ENCODE measurements at regions not wholly inside any gene's neighbourhood (a gene's known extent, or its start where the extent isn't known, plus 50 kb on each side); places are given as distances from the start of the nearest gene placed in this dataset.

DNA sequence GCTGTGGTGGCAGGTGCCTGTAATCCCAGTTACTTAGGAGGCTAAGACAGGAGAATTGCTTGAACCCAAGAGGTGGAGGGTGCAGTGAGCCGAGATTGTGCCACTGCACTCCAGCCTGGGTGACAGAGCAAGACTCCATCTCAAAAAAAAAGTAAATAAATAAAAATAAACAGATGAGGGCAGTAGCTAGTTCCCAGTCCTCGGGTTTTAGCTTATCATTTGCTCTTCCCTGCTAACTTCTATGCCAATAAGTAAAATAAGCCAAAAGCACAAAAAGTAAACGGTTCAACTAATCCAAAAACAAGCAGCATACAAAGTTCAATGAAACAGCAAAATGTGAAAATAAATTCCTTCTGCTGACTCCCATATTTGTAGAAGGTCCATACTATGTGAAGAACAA lies 133.0 kb upstream of the TMCC3 start:
- DNase-seq (ENCODE audit: low spot score), result no peak

- no peak for DNase-seq (ENCODE audit: low spot score)
These were observed 131.5 kb upstream of the TMCC3 start for GRCh38 chr12:94781835-94782234.

DNA sequence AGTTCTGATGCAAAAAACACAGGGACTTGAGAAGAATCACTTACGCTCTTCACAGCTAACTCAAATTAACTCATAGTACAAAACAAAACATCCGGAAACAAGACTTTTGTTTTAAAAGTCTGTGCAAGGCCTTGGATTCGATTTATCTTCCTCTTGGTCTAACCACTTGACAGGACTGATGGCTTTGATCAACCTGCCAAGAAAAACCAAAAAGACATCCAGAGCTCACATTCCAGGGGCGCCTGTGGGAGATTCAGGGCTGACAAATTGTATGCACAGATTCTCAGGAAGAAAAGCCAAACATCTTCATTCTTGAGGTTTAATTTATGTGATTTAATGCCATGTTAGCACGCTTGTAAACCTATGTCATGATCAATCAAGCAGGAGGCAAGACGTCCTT lies 129.1 kb upstream of the TMCC3 start:
- DNase-seq (ENCODE audit: low spot score), result no peak

- DNase-seq (ENCODE audit: low spot score), result no peak
These were observed 127.6 kb upstream of the TMCC3 start for GRCh38 chr12:94777936-94778335.

DNA sequence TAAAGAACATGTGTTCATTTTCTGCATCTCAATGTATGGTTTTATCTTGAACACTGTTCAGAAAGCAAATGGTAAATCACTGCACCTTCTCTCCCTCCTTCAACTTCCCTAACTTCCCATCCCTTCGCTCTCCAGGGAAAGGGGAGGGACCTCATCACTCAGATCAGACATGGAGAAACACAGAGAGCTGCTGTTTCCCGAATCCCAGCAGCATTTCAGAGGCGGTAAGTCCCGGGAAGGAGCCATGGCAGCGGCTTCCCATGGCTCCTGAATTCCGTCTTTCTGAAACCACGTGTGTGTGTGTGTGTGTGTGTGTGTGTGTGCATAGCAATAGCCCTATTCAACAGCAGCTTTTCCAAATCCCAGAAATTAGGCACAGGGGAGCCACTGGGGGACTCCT lies 125.4 kb upstream of the TMCC3 start:
- no peak for DNase-seq (ENCODE audit: low spot score)

GRCh38 chr12:94771741-94772140 lies 121.4 kb upstream of the TMCC3 start:
- no peak for DNase-seq (ENCODE audit: low spot score)

DNA sequence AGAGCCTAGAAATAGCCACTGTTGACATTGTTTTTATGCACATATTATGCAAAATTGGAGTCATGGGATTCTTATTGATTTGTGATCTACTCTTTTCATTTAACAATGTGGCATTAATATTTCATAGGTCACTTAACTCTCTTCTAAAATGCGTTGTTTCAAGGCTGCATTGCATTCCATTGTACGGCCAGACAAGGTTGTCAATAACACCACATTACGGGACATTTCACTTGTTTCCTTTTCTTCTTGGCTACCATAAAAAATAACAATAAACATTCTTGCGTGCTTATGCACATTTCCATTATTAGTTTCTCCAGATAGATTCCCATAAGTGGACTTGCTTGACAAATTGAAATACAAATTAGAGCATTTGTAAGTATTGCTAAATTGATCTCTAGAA lies 120.8 kb upstream of the TMCC3 start:
- DNase-seq (ENCODE audit: low spot score), result no peak

DNA sequence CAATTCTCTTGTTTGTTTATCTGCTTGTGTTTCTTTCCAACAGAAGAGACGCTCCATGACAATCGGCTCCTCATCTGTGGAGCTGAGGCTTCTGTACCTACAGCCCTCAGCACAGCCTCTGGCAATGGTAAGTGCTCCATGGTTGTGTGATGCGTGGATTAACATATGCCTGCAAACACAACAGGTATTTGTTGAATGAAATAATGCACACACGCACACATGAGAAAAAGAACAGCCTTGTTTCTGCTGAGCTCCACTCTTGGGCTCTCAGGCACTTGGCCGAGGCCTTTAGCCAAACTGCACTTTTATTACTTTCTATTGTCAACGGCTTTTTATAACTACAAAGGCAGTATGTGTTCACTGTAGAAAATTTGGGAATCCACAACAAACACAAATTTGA lies 120.4 kb upstream of the TMCC3 start:
- DNase-seq (ENCODE audit: low spot score), result no peak

GRCh38 chr12:94769776-94770759 lies 119.7 kb upstream of the TMCC3 start:
- DNase-seq (ENCODE audit: low spot score), result no peak

DNA sequence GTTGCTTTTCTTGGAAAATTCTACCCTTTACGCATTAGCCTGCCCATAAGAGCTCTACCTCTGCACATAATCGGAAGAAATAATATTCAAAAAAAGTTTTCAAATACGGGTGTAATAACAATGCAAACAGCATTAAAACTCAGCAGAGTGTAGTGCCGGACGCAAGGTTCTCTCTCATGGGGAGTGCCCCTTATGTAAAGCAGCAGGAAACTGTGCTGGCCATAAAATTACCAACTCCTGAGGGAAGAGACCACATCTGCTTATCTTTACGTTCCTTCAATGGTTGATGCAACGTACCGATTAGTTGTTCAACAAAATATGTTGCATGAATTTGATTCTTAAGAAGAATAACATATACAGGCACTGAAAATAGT lies 118.7 kb upstream of the TMCC3 start:
- DNase-seq (ENCODE audit: low spot score), result no peak

GRCh38 chr12:94768398-94769046 lies 118.2 kb upstream of the TMCC3 start:
- DNase-seq (ENCODE audit: low spot score), result no peak

DNA sequence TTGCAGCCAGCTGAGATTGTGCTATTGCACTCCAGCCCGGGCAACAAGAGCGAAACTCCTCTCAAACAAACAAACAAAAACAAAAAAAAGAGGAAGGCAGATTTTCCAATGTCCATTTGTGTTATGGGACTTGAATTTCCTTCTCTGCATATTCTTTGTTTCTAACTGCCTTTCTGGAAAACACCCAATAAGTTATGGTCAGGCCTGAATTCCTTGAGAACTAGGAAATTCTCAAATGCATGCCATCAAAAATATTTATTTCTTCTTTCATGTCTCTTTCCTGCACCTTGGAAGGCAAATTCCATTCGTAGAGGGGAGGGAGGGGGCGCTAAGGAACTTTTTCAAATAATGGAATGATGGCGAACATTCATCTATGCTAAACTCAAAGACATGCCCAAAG lies 117.6 kb upstream of the TMCC3 start:
- DNase-seq (ENCODE audit: low spot score), result no peak

GRCh38 chr12:94766397-94766796 lies 116.0 kb upstream of the TMCC3 start:
- no peak for DNase-seq (ENCODE audit: low spot score)

GRCh38 chr12:94763462-94763861 lies 113.1 kb upstream of the TMCC3 start:
- DNase-seq (ENCODE audit: low spot score), result no peak

DNA sequence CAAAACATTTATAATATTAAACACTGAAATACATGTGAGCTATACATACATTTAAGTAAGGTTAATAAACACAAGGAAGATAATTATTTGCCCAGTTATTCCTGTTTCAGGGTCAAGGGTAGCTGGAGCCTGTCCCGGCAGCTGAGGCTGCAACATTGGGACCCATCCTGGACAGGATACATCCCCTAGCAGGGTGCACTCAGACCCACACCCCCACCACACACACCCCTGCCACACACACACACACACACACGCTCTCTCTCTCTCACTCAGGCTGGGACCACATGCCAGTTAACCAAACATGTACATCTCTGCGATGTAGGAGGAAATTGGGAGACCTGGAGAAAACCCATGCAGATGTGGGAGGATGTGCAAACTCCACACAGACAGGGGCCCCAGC lies 112.6 kb upstream of the TMCC3 start:
- DNase-seq (ENCODE audit: low spot score), result no peak

- DNase-seq (ENCODE audit: low spot score), result no peak
These were observed 112.0 kb upstream of the TMCC3 start for GRCh38 chr12:94762259-94762942.

- DNase-seq (ENCODE audit: low spot score), result no peak
These were observed 111.2 kb upstream of the TMCC3 start for GRCh38 chr12:94761559-94761958.

DNA sequence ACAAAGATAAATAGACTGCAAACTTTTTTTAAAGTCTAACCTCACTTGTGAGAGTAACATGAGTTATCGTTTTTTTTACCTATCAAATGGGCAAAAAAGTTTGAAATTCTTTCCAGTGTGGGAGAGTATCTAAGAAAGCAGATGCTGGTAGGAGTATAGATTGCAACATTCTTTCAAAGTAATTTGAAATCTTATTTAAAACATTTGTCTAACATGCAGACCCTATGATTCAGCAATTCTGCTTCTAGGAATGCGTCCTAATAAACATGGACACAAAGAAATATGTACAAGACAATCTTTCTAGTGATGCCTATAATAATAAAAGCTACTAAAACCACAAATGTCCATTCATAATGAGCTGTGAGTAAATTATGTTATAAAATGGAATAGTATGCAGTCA lies 110.4 kb upstream of the TMCC3 start:
- DNase-seq (ENCODE audit: low spot score), result no peak

DNA sequence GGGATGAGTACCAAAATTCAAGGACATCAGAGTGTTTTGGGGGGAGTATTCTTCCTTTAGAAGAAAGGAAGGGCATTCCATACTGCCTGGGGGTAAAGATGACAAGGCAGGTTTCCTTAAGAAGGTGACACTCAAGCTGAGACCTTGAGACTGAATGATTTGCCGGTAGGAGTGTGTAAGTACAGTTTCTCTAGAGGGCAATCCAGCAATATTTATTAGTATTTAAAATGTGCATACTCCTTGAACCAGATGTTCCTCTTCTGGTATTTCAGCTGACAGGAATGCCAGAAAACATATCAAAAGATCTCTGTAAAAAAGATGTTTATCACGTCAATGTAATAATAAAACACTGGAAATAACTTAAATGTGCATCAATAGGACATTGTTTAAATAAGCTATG lies 106.4 kb upstream of the TMCC3 start:
- DNase-seq (ENCODE audit: low spot score), result no peak

DNA sequence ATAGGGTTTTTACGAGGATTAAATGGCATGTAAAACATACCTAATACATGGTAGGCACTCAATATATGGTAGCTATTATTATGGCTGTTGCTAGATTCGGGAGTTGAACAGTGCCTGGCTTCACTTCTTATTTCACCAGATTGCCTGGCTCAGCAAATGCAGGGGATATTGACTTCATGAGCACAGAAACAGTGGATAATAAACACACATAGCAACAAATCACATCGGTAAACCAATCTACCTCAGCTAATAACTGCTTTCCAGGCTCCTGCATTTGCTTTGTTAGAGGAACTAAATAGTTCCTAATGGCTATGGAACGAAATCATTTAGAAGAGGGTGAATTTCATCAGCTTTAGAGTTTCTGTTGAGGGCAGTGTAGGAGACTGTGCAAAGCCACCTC lies 105.2 kb upstream of the TMCC3 start:
- no peak for DNase-seq (ENCODE audit: low spot score)

DNA sequence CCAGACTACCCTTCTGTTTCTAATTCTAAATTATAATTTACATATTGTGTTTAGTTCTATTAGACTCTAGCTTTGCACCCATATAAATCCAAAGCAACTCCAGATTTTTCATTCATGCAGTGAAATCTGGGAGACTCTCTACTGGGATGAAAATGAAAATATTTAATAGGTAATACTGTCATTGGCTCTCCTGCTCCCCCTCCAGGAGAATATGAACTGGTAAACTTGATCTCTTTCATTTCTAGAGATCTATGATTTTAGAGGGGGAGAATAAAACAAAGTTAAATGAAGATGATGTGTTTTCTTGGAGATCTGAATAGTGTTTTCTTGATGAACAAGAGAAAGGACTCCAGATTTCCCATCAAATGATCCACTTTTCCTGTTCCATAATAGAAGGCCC lies 104.3 kb upstream of the TMCC3 start:
- no peak for DNase-seq (ENCODE audit: low spot score)

- no peak for DNase-seq (ENCODE audit: low spot score)
These were observed 102.8 kb upstream of the TMCC3 start for GRCh38 chr12:94753036-94753679.
